ENCODE measurements at regions not wholly inside any gene's neighbourhood (a gene's known extent, or its start where the extent isn't known, plus 50 kb on each side); places are given as distances from the start of the nearest gene placed in this dataset.

- CTCF ChIA-PET, result interaction anchor here (1.2 kb wide), 1 partner anchor 9 kb away, joined by 3 read pairs; no protein-coding TSS in a partner anchor
- no peak overlapping the region for H3K4me3 ChIP-seq
- POLR2A ChIA-PET, result no interaction called here
- 7% methylated on average over 4 of the region's 4 CpGs for WGBS (ENCODE audit: insufficient coverage, insufficient replicate concordance, low lambda C conversion rate, missing lambda C conversion rate)
- intact Hi-C loops (cut with micrococcal nuclease; ENCODE audit: unreplicated experiment), result no loop called here
- H3K79me2 ChIP-seq (ENCODE audit: control insufficient read depth, insufficient read depth, low read length), result no peaks in the 10 kb centered on the region
- FAIRE-seq (no peak), ATAC-seq (no peak), DNase-seq (ENCODE audit: low read depth, low spot score) (no peak)
- H3K27me3 ChIP-seq (replicated peaks in 1 of 2; ENCODE audit: control insufficient read depth in 2 of 2, insufficient read depth in 2 of 2, low read length in 1 of 2), result no peaks in the 10 kb centered on the region; a peak in 1 of 4 replicates
- RAD21 ChIA-PET (ENCODE audit: unreplicated experiment), result no interaction called here
- no peak overlapping the region for H3K9ac ChIP-seq (ENCODE audit: control insufficient read depth, insufficient read depth, low read length)
- no peaks in the 10 kb centered on the region for H4K20me1 ChIP-seq (ENCODE audit: control insufficient read depth, insufficient read depth)
- H3K9me3 ChIP-seq (replicated peaks; ENCODE audit: control insufficient read depth, insufficient read depth, low read length), result no peaks in the 10 kb centered on the region
- no peaks in the 10 kb centered on the region for H3K36me3 ChIP-seq (ENCODE audit: control insufficient read depth in 2 of 2, insufficient read depth in 2 of 2, low read length in 1 of 2)
- no TSS peak for BruUV-seq (replicated peaks)
- TF ChIP-seq YBX1 (IDR thresholded peaks at IDR 0.05) (no peak), RFX5 (IDR thresholded peaks at IDR 0.05; ENCODE audit: low read depth, low read length) (no peak), CREM (IDR thresholded peaks at IDR 0.05; ENCODE audit: low read depth) (no peak), NR2C1 (IDR thresholded peaks at IDR 0.05) (no peak), JUNB (IDR thresholded peaks at IDR 0.05) (no peak), NFYA (IDR thresholded peaks at IDR 0.05; ENCODE audit: borderline replicate concordance, low read depth, low read length) (no peak), TARDBP (IDR thresholded peaks at IDR 0.05; ENCODE audit: borderline replicate concordance) (no peak)
- H3K27ac ChIP-seq (ENCODE audit: control insufficient read depth, insufficient read depth), result no peak overlapping the region
- in situ Hi-C loops (cut with MboI), result no loop called here
- no peaks in the 10 kb centered on the region for H3K4me1 ChIP-seq (ENCODE audit: control insufficient read depth, insufficient read depth, low read length)
- H3K4me2 ChIP-seq (ENCODE audit: control insufficient read depth, insufficient read depth), result no peak overlapping the region
- SMC1A ChIA-PET (ENCODE audit: uncharacterized antibody, unreplicated experiment), result no interaction called here
- H2AFZ ChIP-seq (ENCODE audit: control insufficient read depth, low read depth, low read length), result no peak overlapping the region
Measured at GRCh38 chrX:18017411-18017810, 156.3 kb upstream of the RAI2 start.

- RAD21 ChIA-PET (ENCODE audit: unreplicated experiment), result no interaction called here
- TF ChIP-seq BCL3 (IDR thresholded peaks at IDR 0.05; ENCODE audit: borderline replicate concordance, insufficient read depth, low read depth, low read length, poor library complexity, severe bottlenecking) (no peak), POLR2AphosphoS5 (IDR thresholded peaks at IDR 0.05; ENCODE audit: low read length) (no peak), JUNB (IDR thresholded peaks at IDR 0.05) (no peak), NBN (IDR thresholded peaks at IDR 0.05) (no peak), ZNF384 (IDR thresholded peaks at IDR 0.05; ENCODE audit: borderline replicate concordance, low read depth, low read length) (no peak), SMAD1 (IDR thresholded peaks at IDR 0.05; ENCODE audit: low read depth, partially characterized antibody) (no peak), NKRF (conservative IDR thresholded peaks at IDR 0.05) (no peak), NFIC (IDR thresholded peaks at IDR 0.05; ENCODE audit: low read depth, low read length) (no peak), MLLT1 (IDR thresholded peaks at IDR 0.05) (no peak), POU2F2 (IDR thresholded peaks at IDR 0.05; ENCODE audit: borderline replicate concordance, low read depth, low read length) (no peak)
Measured at GRCh38 chrX:18016941-18017340, 155.8 kb upstream of the RAI2 start.

More at GRCh38 chrX:18016941-18017340, 155.8 kb upstream of the RAI2 start:
- DNase-seq (ENCODE audit: low read depth, low spot score) (no peak), FAIRE-seq (no peak), ATAC-seq (no peak)
- no peaks in the 10 kb centered on the region for H3K79me2 ChIP-seq (ENCODE audit: control insufficient read depth, insufficient read depth, low read length)
- H3K36me3 ChIP-seq (ENCODE audit: control insufficient read depth in 2 of 2, insufficient read depth in 2 of 2, low read length in 1 of 2), result no peaks in the 10 kb centered on the region
- H3K9ac ChIP-seq (ENCODE audit: control insufficient read depth, insufficient read depth, low read length), result no peak overlapping the region
- H3K4me3 ChIP-seq, result no peak overlapping the region
- no peaks in the 10 kb centered on the region for H4K20me1 ChIP-seq (ENCODE audit: control insufficient read depth, insufficient read depth)
- no peaks in the 10 kb centered on the region for H3K27me3 ChIP-seq (replicated peaks in 1 of 2; ENCODE audit: control insufficient read depth in 2 of 2, insufficient read depth in 2 of 2, low read length in 1 of 2)
- no peak overlapping the region for H3K27ac ChIP-seq (ENCODE audit: control insufficient read depth, insufficient read depth)
- no peaks in the 10 kb centered on the region for H3K9me3 ChIP-seq (replicated peaks; ENCODE audit: control insufficient read depth, insufficient read depth, low read length)
- ChIA-PET CTCF (interaction anchor here (1.2 kb wide), 1 partner anchor 9 kb away, joined by 3 read pairs; no protein-coding TSS in a partner anchor), POLR2A (no interaction called here), SMC1A (ENCODE audit: uncharacterized antibody, unreplicated experiment) (no interaction called here)
- H2AFZ ChIP-seq (ENCODE audit: control insufficient read depth, low read depth, low read length), result no peak overlapping the region
- H3K4me2 ChIP-seq (ENCODE audit: control insufficient read depth, insufficient read depth), result no peak overlapping the region
- no TSS peak for BruUV-seq (replicated peaks)
- intact Hi-C loops (cut with micrococcal nuclease; ENCODE audit: unreplicated experiment) (no loop called here), in situ Hi-C loops (cut with MboI) (no loop called here)
- no peaks in the 10 kb centered on the region for H3K4me1 ChIP-seq (ENCODE audit: control insufficient read depth, insufficient read depth, low read length)
- 14% methylated on average over 4 of the region's 4 CpGs for WGBS (ENCODE audit: insufficient coverage, insufficient replicate concordance, low lambda C conversion rate, missing lambda C conversion rate)
